GM12891 (cell line): ENCODE measurements at regions not wholly inside any gene's neighbourhood (a gene's known extent, or its start where the extent isn't known, plus 50 kb on each side); places are given as distances from the start of the nearest gene placed in this dataset.

ENCODE experiments used
- PAX5 ChIP-seq: IDR thresholded peaks from 2 replicates; pipeline ENCODE4 v1.6.1; 2011; ENCODE audit warnings: low read length, moderate library complexity, mild to moderate bottlenecking; ENCODE audit not compliant: insufficient read depth, severe bottlenecking
- POLR2A ChIP-seq: IDR thresholded peaks from 2 replicates; pipeline ENCODE4 v1.6.1; 2011; ENCODE audit warnings: low read depth, low read length, control low read depth
- POLR2AphosphoS5 ChIP-seq: IDR thresholded peaks from 2 replicates; pipeline ENCODE4 v1.6.1; 2011; ENCODE audit warnings: low read depth, low read length, control low read depth
- SPI1 ChIP-seq: IDR thresholded peaks from 2 replicates; pipeline ENCODE4 v1.6.1; 2011; ENCODE audit warnings: low read depth, low read length, control low read depth
- TAF1 ChIP-seq: IDR thresholded peaks from 2 replicates; pipeline ENCODE4 v1.6.1; 2011; ENCODE audit warnings: low read depth, low read length, control low read depth

DNA sequence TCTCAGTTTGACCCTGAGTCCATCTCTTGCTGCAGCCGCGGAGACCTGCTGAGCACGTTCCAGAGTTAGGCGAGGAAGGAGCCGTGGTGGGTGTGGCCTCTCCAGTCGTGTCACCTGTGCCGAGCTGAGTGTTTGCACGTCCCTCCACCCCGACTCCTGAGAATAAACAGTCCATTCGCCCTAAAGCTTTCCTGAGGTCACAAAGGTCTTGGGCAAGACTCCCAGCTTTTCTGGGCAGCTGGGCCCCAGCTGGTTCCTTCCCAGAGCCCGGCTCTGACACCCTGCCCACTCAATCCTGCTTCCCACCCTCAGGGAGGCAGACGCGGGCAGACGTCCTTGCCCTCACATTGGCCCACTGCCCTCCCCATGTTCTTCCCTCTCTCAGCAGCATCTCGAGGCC, 142.2 kb downstream of the KCTD15 start:
- no peak for TF ChIP-seq POLR2A
- TF ChIP-seq TAF1: no peak
- TF ChIP-seq POLR2AphosphoS5: no peak
- no peak for TF ChIP-seq PAX5
- no peak for TF ChIP-seq SPI1
